ENCODE measurements at regions not wholly inside any gene's neighbourhood (a gene's known extent, or its start where the extent isn't known, plus 50 kb on each side); places are given as distances from the start of the nearest gene placed in this dataset.

DNA sequence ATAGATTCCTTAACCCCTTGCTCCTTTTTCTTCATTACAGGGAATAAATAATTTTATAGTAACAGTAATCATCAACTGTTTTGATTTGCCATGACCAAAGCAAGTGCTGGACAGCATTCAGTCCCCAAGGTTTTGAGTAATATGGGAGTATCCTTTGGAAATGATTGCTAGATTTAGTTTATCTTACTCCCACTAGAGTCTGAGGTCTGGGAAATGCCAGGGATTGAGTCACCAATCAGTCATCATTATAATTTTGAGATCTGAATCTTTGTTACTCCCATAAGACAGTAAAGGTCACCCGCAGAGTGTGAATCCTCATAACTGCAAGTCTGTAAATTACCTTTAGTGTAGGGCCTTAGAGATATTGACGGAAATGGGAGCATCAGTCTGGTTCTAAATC is 133.7 kb upstream of the SEMA3E start:
- Histone ChIP-seq H3K27me3 (ENCODE audit: control insufficient read depth in 2 of 2, insufficient read depth in 2 of 2, low read length in 2 of 2) (no peaks in the 10 kb centered on the region), H3K4me1 (ENCODE audit: control insufficient read depth in 2 of 2, insufficient read depth in 2 of 2, low read length in 2 of 2) (no peaks in the 10 kb centered on the region), H3K9me3 (ENCODE audit: control insufficient read depth in 2 of 3, low read length in 3 of 3) (no peaks in the 10 kb centered on the region), H3K4me3 (ENCODE audit: low read length) (no peak overlapping the region), H3K27ac (ENCODE audit: low read depth, low read length) (no peak overlapping the region), H3K36me3 (ENCODE audit: control insufficient read depth in 2 of 3, insufficient read depth in 3 of 3, low read length in 3 of 3) (no peaks in the 10 kb centered on the region)
- DNase-seq (no peak), ATAC-seq (no peak)
- ChIA-PET CTCF (no interaction called here), POLR2A (no interaction called here)
- intact Hi-C loops (cut with micrococcal nuclease), result no loop called here
- H3K4me3 Mint-ChIP-seq, result no peak overlapping the region
- no peaks in the 10 kb centered on the region for H3K36me3 Mint-ChIP-seq
- H3K27me3 Mint-ChIP-seq, result no peaks in the 10 kb centered on the region
- H3K9me3 Mint-ChIP-seq, result peaks cover 0 to 6% (median 0%) of the 10 kb centered on the region in 11 donors
- no peak overlapping the region for H3K27ac Mint-ChIP-seq
- no peaks in the 10 kb centered on the region for H3K4me1 Mint-ChIP-seq

DNA sequence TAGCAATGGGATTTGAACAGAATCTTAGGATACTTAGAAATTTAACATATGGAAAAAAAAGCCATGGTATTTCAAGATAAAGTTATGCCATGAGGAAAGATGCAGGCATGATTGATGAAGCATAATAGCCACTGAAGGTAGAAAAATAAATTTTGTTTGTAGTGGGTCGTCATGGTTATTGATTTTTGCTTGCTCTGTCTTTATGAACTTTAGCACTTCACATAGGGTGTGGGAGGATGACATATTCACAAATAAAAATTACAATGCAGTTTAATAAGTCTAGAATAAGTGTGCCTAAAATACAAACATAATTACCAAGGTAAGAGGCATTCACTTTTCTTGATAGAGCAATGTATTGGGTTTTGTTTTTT is 129.1 kb upstream of the SEMA3E start:
- no peaks in the 10 kb centered on the region for H3K36me3 Mint-ChIP-seq
- H3K27ac ChIP-seq (ENCODE audit: low read depth, low read length), result no peak overlapping the region
- DNase-seq (no peak), ATAC-seq (no peak)
- ChIA-PET POLR2A (no interaction called here), CTCF (no interaction called here)
- H3K27me3 ChIP-seq (ENCODE audit: control insufficient read depth in 2 of 2, insufficient read depth in 2 of 2, low read length in 2 of 2), result no peaks in the 10 kb centered on the region
- no peaks in the 10 kb centered on the region for H3K27me3 Mint-ChIP-seq
- H3K9me3 ChIP-seq (ENCODE audit: control insufficient read depth in 2 of 3, low read length in 3 of 3), result no peaks in the 10 kb centered on the region
- H3K4me1 Mint-ChIP-seq, result no peaks in the 10 kb centered on the region
- H3K4me3 ChIP-seq (ENCODE audit: low read length), result no peak overlapping the region
- H3K4me3 Mint-ChIP-seq, result no peak overlapping the region
- no peaks in the 10 kb centered on the region for H3K36me3 ChIP-seq (ENCODE audit: control insufficient read depth in 2 of 3, insufficient read depth in 3 of 3, low read length in 3 of 3)
- intact Hi-C loops (cut with micrococcal nuclease), result no loop called here
- peaks cover 0 to 5% (median 0%) of the 10 kb centered on the region in 11 donors for H3K9me3 Mint-ChIP-seq
- no peak overlapping the region for H3K27ac Mint-ChIP-seq
- no peaks in the 10 kb centered on the region for H3K4me1 ChIP-seq (ENCODE audit: control insufficient read depth in 2 of 2, insufficient read depth in 2 of 2, low read length in 2 of 2)

DNA sequence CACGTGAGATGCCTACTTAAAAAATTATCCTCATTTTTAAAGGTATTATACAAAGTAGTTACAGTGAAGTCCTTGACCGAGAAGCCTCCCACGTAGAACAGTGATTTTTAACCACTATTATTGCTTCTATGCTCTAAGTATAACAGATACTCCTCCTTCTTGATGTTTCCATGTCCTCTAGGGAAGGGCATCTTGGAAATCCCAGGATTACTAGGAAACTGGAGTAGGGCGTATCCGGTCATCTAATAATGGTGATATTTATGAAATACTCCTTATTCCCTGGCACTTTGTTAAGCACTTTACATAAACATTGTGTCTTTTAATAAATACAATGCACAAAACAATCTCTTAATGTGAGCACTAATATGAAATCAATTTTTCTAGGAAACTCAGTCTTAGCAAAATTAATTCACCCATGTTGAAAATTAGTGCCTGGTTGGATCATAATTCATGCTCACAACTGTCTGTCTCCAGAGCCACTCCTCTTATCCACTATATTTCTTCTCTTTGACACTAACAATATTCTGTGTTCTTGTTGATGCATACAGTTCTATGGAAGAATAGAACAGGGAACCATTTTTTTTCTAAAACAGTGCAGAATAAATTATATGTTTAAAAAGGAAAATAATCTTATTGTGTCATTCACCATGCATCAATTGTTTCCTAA is 128.6 kb upstream of the SEMA3E start:
- Histone ChIP-seq H3K4me3 (ENCODE audit: low read length) (no peak overlapping the region), H3K4me1 (ENCODE audit: control insufficient read depth in 2 of 2, insufficient read depth in 2 of 2, low read length in 2 of 2) (no peaks in the 10 kb centered on the region), H3K27me3 (ENCODE audit: control insufficient read depth in 2 of 2, insufficient read depth in 2 of 2, low read length in 2 of 2) (no peaks in the 10 kb centered on the region), H3K27ac (ENCODE audit: low read depth, low read length) (no peak overlapping the region), H3K9me3 (ENCODE audit: control insufficient read depth in 2 of 3, low read length in 3 of 3) (no peaks in the 10 kb centered on the region), H3K36me3 (ENCODE audit: control insufficient read depth in 2 of 3, insufficient read depth in 3 of 3, low read length in 3 of 3) (no peaks in the 10 kb centered on the region)
- DNase-seq, result no peak
- intact Hi-C loops (cut with micrococcal nuclease), result no loop called here
- Mint-ChIP-seq H3K27me3 (no peaks in the 10 kb centered on the region), H3K36me3 (no peaks in the 10 kb centered on the region), H3K27ac (no peak overlapping the region), H3K4me1 (no peaks in the 10 kb centered on the region), H3K4me3 (no peak overlapping the region), H3K9me3 (peaks cover 0 to 5% (median 0%) of the 10 kb centered on the region in 11 donors)
- ChIA-PET POLR2A (no interaction called here), CTCF (no interaction called here)
- ATAC-seq, result no peak

DNA sequence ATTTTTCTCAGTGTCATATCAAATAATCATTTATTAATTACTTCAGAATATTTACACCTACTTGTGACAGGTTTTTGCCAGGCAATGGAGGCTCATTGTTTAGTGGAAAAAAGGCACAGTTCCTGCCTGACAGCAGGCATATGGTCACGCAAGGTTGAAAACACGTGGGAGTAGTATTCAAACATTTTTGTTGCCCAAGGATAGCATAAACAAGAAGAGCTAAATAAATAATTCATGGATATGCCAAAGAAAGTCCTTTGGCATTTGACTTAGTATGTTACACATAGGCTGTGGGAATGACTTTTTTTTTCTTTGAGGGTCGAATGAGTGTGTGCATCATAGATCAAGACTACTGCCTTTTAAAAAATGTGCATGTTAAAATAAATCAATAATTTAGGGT is 120.5 kb upstream of the SEMA3E start:
- Histone ChIP-seq H3K36me3 (ENCODE audit: control insufficient read depth in 2 of 3, insufficient read depth in 3 of 3, low read length in 3 of 3) (no peaks in the 10 kb centered on the region), H3K4me3 (ENCODE audit: low read length) (no peak overlapping the region), H3K9me3 (ENCODE audit: control insufficient read depth in 2 of 3, low read length in 3 of 3) (no peaks in the 10 kb centered on the region), H3K4me1 (ENCODE audit: control insufficient read depth in 2 of 2, insufficient read depth in 2 of 2, low read length in 2 of 2) (no peaks in the 10 kb centered on the region), H3K27ac (ENCODE audit: low read depth, low read length) (no peak overlapping the region), H3K27me3 (ENCODE audit: control insufficient read depth in 2 of 2, insufficient read depth in 2 of 2, low read length in 2 of 2) (no peaks in the 10 kb centered on the region)
- ATAC-seq, result no peak
- ChIA-PET CTCF (no interaction called here), POLR2A (no interaction called here)
- H3K4me3 Mint-ChIP-seq, result no peak overlapping the region
- no peak overlapping the region for H3K27ac Mint-ChIP-seq
- intact Hi-C loops (cut with micrococcal nuclease), result no loop called here
- H3K4me1 Mint-ChIP-seq, result no peaks in the 10 kb centered on the region
- no peaks in the 10 kb centered on the region for H3K36me3 Mint-ChIP-seq
- no peak for DNase-seq
- no peaks in the 10 kb centered on the region for H3K27me3 Mint-ChIP-seq
- peaks cover 0 to 4% (median 0%) of the 10 kb centered on the region in 11 donors for H3K9me3 Mint-ChIP-seq

DNA sequence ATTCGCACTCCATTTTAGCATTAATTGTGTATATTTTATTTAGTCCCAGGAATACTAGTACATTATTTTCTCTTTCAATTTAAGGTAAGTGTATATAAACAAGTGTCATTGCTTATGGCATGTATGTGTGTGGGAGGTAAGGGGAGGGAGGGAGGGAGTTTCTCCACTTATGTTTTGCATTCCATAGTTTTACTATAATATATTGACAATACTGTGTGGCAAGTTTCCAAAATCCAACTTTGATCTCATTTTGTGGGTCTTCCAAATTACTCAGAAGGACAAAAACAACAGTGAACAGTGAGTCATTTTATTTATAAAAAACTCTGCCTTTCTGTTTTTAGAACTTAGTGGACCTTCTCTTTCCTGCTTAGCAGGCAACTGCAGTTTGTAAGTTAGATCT is 102.3 kb upstream of the SEMA3E start:
- Histone ChIP-seq H3K4me3 (ENCODE audit: low read length) (no peak overlapping the region), H3K36me3 (ENCODE audit: control insufficient read depth in 2 of 3, insufficient read depth in 3 of 3, low read length in 3 of 3) (no peaks in the 10 kb centered on the region), H3K9me3 (ENCODE audit: control insufficient read depth in 2 of 3, low read length in 3 of 3) (no peaks in the 10 kb centered on the region), H3K27me3 (ENCODE audit: control insufficient read depth in 2 of 2, insufficient read depth in 2 of 2, low read length in 2 of 2) (no peaks in the 10 kb centered on the region), H3K4me1 (ENCODE audit: control insufficient read depth in 2 of 2, insufficient read depth in 2 of 2, low read length in 2 of 2) (no peaks in the 10 kb centered on the region), H3K27ac (ENCODE audit: low read depth, low read length) (no peak overlapping the region)
- no peaks in the 10 kb centered on the region for H3K27me3 Mint-ChIP-seq
- ChIA-PET CTCF (no interaction called here), POLR2A (no interaction called here)
- peaks cover 0 to 15% (median 5%) of the 10 kb centered on the region in 11 donors for H3K9me3 Mint-ChIP-seq
- H3K4me3 Mint-ChIP-seq, result no peak overlapping the region
- no peak overlapping the region for H3K27ac Mint-ChIP-seq
- no peaks in the 10 kb centered on the region for H3K4me1 Mint-ChIP-seq
- peaks cover 0 to 5% (median 0%) of the 10 kb centered on the region in 5 donors for H3K36me3 Mint-ChIP-seq
- DNase-seq, result no peak
- ATAC-seq, result no peak
- intact Hi-C loops (cut with micrococcal nuclease), result no loop called here

DNA sequence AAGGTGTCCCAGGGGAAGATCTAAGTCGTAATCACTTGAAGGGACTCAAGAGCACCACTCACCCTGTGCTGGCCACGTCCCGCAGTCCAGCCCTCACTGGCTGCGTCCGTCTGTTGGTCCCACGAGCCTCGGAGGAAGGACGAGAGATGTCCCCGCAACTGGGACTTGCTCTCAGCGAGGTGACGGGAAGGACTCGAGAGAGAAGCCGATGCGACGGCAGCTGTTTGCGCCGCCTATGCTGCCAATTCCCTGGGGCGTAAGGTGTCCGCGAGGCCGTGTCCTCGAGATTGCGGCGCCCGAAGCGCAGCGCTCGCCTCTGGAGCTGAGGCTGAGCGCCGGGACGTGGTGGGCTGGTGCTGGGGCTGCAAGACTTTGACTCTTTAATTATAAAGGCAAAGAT is 100.6 kb upstream of the SEMA3E start:
- DNase-seq, result no peak
- POLR2A ChIA-PET, result no interaction called here
- no peak overlapping the region for H3K4me3 ChIP-seq (ENCODE audit: low read length)

DNA sequence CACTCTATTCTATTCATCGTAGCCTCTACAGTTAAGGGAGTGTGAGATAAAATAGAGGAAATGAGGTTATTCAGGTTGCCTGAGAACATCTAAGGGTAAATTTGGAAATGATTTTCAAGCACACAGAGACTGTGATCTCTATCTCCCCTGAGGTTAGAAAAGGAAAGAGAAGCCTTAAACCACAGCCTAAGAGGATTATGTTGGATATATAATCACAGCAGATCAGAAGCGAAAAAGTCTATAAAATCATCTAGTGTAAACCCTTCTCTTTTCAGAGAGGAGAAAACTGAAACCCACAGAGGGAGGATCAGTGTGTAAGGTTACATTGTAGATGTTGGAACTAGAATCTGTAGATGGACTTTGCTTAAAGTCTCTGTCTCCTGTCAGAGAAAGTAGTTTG is 90.6 kb upstream of the SEMA3E start:
- H3K27ac ChIP-seq (ENCODE audit: low read depth, low read length), result no peak overlapping the region
- Mint-ChIP-seq H3K4me3 (no peak overlapping the region), H3K27ac (no peak overlapping the region), H3K36me3 (no peaks in the 10 kb centered on the region), H3K27me3 (no peaks in the 10 kb centered on the region), H3K4me1 (no peaks in the 10 kb centered on the region), H3K9me3 (peaks cover 0 to 4% (median 0%) of the 10 kb centered on the region in 11 donors)
- no peaks in the 10 kb centered on the region for H3K9me3 ChIP-seq (ENCODE audit: control insufficient read depth in 2 of 3, low read length in 3 of 3)
- no peak for ATAC-seq
- intact Hi-C loops (cut with micrococcal nuclease), result no loop called here
- no peak overlapping the region for H3K4me3 ChIP-seq (ENCODE audit: low read length)
- POLR2A ChIA-PET, result no interaction called here
- no peaks in the 10 kb centered on the region for H3K27me3 ChIP-seq (ENCODE audit: control insufficient read depth in 2 of 2, insufficient read depth in 2 of 2, low read length in 2 of 2)
- H3K36me3 ChIP-seq (ENCODE audit: control insufficient read depth in 2 of 3, insufficient read depth in 3 of 3, low read length in 3 of 3), result no peaks in the 10 kb centered on the region
- H3K4me1 ChIP-seq (ENCODE audit: control insufficient read depth in 2 of 2, insufficient read depth in 2 of 2, low read length in 2 of 2), result no peaks in the 10 kb centered on the region
- DNase-seq, result no peak
- CTCF ChIA-PET, result no interaction called here

More for the DNA sequence above, 100.6 kb upstream of the SEMA3E start:
- Mint-ChIP-seq H3K4me3 (no peak overlapping the region), H3K4me1 (no peaks in the 10 kb centered on the region), H3K27ac (no peak overlapping the region), H3K27me3 (no peaks in the 10 kb centered on the region), H3K36me3 (peaks cover 0 to 5% (median 0%) of the 10 kb centered on the region in 5 donors), H3K9me3 (peaks cover 0 to 15% (median 5%) of the 10 kb centered on the region in 11 donors)
- Histone ChIP-seq H3K4me1 (ENCODE audit: control insufficient read depth in 2 of 2, insufficient read depth in 2 of 2, low read length in 2 of 2) (no peaks in the 10 kb centered on the region), H3K36me3 (ENCODE audit: control insufficient read depth in 2 of 3, insufficient read depth in 3 of 3, low read length in 3 of 3) (no peaks in the 10 kb centered on the region), H3K27ac (ENCODE audit: low read depth, low read length) (no peak overlapping the region), H3K9me3 (ENCODE audit: control insufficient read depth in 2 of 3, low read length in 3 of 3) (no peaks in the 10 kb centered on the region), H3K27me3 (ENCODE audit: control insufficient read depth in 2 of 2, insufficient read depth in 2 of 2, low read length in 2 of 2) (no peaks in the 10 kb centered on the region)
- intact Hi-C loops (cut with micrococcal nuclease), result no loop called here
- ATAC-seq, result no peak
- CTCF ChIA-PET, result no interaction called here

All from naive thymus-derived CD4-positive, alpha-beta T cell (primary cell).